HCT116 (cell line): ENCODE measurements at regions not wholly inside any gene's neighbourhood (a gene's known extent, or its start where the extent isn't known, plus 50 kb on each side); places are given as distances from the start of the nearest gene placed in this dataset.

Experiments
- EZH2 ChIP-seq: fragments of 200-600 bp; sonication (generic); IDR thresholded peaks from 2 replicates; pipeline ENCODE4 v1.6.1; 2017; ENCODE audit warnings: antibody characterized with exemption, mixed run types
- POLR2A ChIP-seq: IDR thresholded peaks from 2 replicates; pipeline ENCODE4 v1.7.0; 2011; ENCODE audit warnings: borderline replicate concordance; ENCODE audit not compliant: insufficient read depth, insufficient read length; ENCODE audit errors: extremely low read depth
- POLR2AphosphoS5 ChIP-seq: IDR thresholded peaks from 2 replicates; pipeline ENCODE4 v1.6.1; 2011; ENCODE audit warnings: mild to moderate bottlenecking, low read depth, low read length, moderate library complexity
- SIN3A ChIP-seq: IDR thresholded peaks from 2 replicates; pipeline ENCODE4 v1.6.1; 2012; ENCODE audit warnings: low read depth
- TCF7L2 ChIP-seq: IDR thresholded peaks from 2 replicates; pipeline ENCODE4 v1.7.0; 2011; ENCODE audit warnings: borderline replicate concordance, inconsistent platforms; ENCODE audit not compliant: insufficient read depth, insufficient read length; ENCODE audit errors: extremely low read depth
- YY1 ChIP-seq: IDR thresholded peaks from 2 replicates; pipeline ENCODE4 v1.6.1; 2011; ENCODE audit warnings: low read length, low read depth, moderate library complexity, mild to moderate bottlenecking; ENCODE audit not compliant: insufficient replicate concordance; ENCODE audit errors: extremely low read depth
- ZFX ChIP-seq: fragments of 450-650 bp; IDR thresholded peaks from 2 replicates; pipeline ENCODE4 v1.6.1; 2017
- ZNF274 ChIP-seq: fragments of 200-500 bp; sonication (Bioruptor generic); IDR thresholded peaks from 2 replicates; pipeline ENCODE4 v1.6.1; 2014; ENCODE audit warnings: mild to moderate bottlenecking, low read depth, low read length, inconsistent platforms
- TF ChIP-seq, protein P1 (sequence below), 3 experiments: fragments of 200-600 bp in 1 of 3; sonication (generic) in 1 of 3; IDR thresholded peaks in 2 of 3; conservative IDR thresholded peaks in 1 of 3; 2 replicates each; pipeline ENCODE4 v1.5.1; 2012 to 2017; ENCODE audit warnings: low read depth in 2 of 3, low read length in 2 of 3, antibody characterized with exemption in 1 of 3, borderline replicate concordance in 1 of 3, control low read depth in 1 of 3, mild to moderate bottlenecking in 1 of 3, mixed read lengths in 1 of 3, mixed run types in 1 of 3, moderate library complexity in 1 of 3; ENCODE audit not compliant: insufficient read depth in 1 of 3
- TF ChIP-seq, protein P2 (sequence below): IDR thresholded peaks from 2 replicates; pipeline ENCODE4 v1.6.1; 2012; ENCODE audit warnings: low read depth

DNA sequence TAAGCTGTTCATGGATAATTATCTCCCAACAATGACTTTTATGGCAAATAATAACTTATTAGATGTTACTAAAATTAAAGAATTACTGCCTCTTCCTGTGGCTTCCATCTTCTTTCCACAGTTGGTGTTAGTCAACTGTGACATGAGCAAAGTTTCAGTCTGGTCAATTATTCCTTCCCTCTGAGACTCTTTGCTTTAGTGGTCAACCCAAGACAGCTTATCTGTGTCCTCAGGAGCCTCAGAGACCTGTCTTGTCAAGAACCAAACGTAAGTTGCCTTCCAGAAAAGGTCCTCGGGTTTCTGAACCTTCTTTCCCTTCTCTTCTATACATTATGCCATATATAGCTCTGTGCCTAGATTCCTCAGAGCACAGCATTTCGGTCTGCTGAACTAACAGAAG lies 263.2 kb upstream of the ZP4 start:
- TF ChIP-seq, protein P1, sequence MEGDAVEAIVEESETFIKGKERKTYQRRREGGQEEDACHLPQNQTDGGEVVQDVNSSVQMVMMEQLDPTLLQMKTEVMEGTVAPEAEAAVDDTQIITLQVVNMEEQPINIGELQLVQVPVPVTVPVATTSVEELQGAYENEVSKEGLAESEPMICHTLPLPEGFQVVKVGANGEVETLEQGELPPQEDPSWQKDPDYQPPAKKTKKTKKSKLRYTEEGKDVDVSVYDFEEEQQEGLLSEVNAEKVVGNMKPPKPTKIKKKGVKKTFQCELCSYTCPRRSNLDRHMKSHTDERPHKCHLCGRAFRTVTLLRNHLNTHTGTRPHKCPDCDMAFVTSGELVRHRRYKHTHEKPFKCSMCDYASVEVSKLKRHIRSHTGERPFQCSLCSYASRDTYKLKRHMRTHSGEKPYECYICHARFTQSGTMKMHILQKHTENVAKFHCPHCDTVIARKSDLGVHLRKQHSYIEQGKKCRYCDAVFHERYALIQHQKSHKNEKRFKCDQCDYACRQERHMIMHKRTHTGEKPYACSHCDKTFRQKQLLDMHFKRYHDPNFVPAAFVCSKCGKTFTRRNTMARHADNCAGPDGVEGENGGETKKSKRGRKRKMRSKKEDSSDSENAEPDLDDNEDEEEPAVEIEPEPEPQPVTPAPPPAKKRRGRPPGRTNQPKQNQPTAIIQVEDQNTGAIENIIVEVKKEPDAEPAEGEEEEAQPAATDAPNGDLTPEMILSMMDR (IDR thresholded peaks at IDR 0.05 in 2 of 3, conservative IDR thresholded peaks at IDR 0.05 in 1 of 3; ENCODE audit: borderline replicate concordance in 1 of 3, insufficient read depth in 1 of 3, low read depth in 2 of 3, low read length in 2 of 3), result no peak
- TF ChIP-seq POLR2AphosphoS5 (no peak), SIN3A (no peak), TCF7L2 (no peak), POLR2A (no peak), EZH2 (no peak), ZFX (no peak), YY1 (no peak), ZNF274 (no peak)
- TF ChIP-seq, protein P2, sequence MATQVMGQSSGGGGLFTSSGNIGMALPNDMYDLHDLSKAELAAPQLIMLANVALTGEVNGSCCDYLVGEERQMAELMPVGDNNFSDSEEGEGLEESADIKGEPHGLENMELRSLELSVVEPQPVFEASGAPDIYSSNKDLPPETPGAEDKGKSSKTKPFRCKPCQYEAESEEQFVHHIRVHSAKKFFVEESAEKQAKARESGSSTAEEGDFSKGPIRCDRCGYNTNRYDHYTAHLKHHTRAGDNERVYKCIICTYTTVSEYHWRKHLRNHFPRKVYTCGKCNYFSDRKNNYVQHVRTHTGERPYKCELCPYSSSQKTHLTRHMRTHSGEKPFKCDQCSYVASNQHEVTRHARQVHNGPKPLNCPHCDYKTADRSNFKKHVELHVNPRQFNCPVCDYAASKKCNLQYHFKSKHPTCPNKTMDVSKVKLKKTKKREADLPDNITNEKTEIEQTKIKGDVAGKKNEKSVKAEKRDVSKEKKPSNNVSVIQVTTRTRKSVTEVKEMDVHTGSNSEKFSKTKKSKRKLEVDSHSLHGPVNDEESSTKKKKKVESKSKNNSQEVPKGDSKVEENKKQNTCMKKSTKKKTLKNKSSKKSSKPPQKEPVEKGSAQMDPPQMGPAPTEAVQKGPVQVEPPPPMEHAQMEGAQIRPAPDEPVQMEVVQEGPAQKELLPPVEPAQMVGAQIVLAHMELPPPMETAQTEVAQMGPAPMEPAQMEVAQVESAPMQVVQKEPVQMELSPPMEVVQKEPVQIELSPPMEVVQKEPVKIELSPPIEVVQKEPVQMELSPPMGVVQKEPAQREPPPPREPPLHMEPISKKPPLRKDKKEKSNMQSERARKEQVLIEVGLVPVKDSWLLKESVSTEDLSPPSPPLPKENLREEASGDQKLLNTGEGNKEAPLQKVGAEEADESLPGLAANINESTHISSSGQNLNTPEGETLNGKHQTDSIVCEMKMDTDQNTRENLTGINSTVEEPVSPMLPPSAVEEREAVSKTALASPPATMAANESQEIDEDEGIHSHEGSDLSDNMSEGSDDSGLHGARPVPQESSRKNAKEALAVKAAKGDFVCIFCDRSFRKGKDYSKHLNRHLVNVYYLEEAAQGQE, result no peak
